ENCODE measurements at regions not wholly inside any gene's neighbourhood (a gene's known extent, or its start where the extent isn't known, plus 50 kb on each side); places are given as distances from the start of the nearest gene placed in this dataset.

DNA sequence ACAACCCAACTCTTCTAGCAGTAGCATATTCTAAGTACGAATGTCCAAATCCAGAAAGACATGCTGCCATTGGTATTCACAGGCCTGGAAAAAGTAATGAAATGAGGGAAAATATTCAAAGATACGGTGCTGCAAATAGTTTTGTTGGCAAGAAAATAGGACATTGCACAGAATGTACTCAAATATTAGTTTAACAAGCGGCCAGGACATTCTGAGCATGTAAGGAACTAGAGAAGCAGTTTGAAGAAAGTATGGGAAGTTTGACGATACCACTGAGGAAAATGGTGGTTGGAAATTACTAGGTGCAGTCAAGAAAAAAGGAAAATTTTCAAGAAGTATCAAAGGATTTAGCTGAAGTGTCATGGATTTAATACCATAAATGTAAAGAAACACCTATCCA lies 468.0 kb upstream of the GRIN3A start:
- 82 to 91% methylated on average over 4 of the region's 4 CpGs for WGBS, 2 donors (ENCODE audit: low coverage in 1 of 2)
- Histone ChIP-seq H3K36me3 (no peaks in the 10 kb centered on the region), H3K9me3 (no peaks in the 10 kb centered on the region), H3K4me3 (no peak overlapping the region), H3K27ac (no peak overlapping the region), H3K27me3 (no peaks in the 10 kb centered on the region), H3K4me1 (no peaks in the 10 kb centered on the region)
- intact Hi-C loops (cut with DNase I; ENCODE audit: low total_unique reads) (no loop called here), in situ Hi-C loops (cut with MboI; ENCODE audit: low pct_ligation_motif_present in 1 of 4, low pct_unique_long_range_greater_than_20kb in 1 of 4, low sequenced_read_pairs in 3 of 4) (loop anchor here in 1 of 4 donors (25.0 kb wide), 1 partner anchor 94 kb away; no protein-coding TSS in a partner anchor)
- TF ChIP-seq CTCF (IDR thresholded peaks at IDR 0.05), result no peak
- TF ChIP-seq POLR2AphosphoS5 (IDR thresholded peaks at IDR 0.05), result no peak
- no peak for TF ChIP-seq POLR2A (IDR thresholded peaks at IDR 0.05)
- no peak for TF ChIP-seq EP300 (IDR thresholded peaks at IDR 0.05; ENCODE audit: low read depth)
- DNase-seq, result no peak

DNA sequence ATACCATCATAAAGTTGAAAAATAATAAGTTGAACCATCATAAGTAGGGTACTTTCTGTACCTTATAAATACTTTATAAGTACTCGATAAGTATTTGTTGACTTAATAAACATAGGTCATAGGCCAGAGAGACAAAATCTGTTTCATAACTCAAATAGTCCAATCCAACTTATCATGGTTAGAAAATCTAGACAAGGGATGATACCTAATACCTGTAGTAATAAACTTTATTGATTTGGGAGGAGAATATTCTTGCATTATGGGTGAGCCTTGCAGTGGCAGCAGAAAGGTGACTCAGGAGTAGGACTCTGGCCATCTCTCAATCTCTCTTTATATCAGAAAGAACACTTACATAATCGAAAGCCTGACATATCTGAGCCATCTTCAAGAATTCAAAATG lies 466.8 kb upstream of the GRIN3A start:
- intact Hi-C loops (cut with DNase I; ENCODE audit: low total_unique reads), result no loop called here
- H3K4me1 ChIP-seq, result no peaks in the 10 kb centered on the region
- WGBS, 2 donors (ENCODE audit: low coverage in 1 of 2), result 81 to 88% methylated on average over 2 of the region's 2 CpGs
- no peak for TF ChIP-seq POLR2AphosphoS5 (IDR thresholded peaks at IDR 0.05)
- TF ChIP-seq POLR2A (IDR thresholded peaks at IDR 0.05), result no peak
- no peak for TF ChIP-seq EP300 (IDR thresholded peaks at IDR 0.05; ENCODE audit: low read depth)
- no peak for TF ChIP-seq CTCF (IDR thresholded peaks at IDR 0.05)
- no peak overlapping the region for H3K4me3 ChIP-seq
- no peaks in the 10 kb centered on the region for H3K36me3 ChIP-seq
- H3K27me3 ChIP-seq, result no peaks in the 10 kb centered on the region
- no peak overlapping the region for H3K27ac ChIP-seq
- no peaks in the 10 kb centered on the region for H3K9me3 ChIP-seq
- in situ Hi-C loops (cut with MboI; ENCODE audit: low pct_ligation_motif_present in 1 of 4, low pct_unique_long_range_greater_than_20kb in 1 of 4, low sequenced_read_pairs in 3 of 4), result loop anchor here in 1 of 4 donors (25.0 kb wide), 1 partner anchor 93 kb away; no protein-coding TSS in a partner anchor
- DNase-seq, result no peak

GRCh38 chr9:102202126-102202525 lies 463.7 kb upstream of the GRIN3A start:
- Histone ChIP-seq H3K4me1 (no peaks in the 10 kb centered on the region), H3K27me3 (no peaks in the 10 kb centered on the region), H3K27ac (no peak overlapping the region), H3K36me3 (no peaks in the 10 kb centered on the region), H3K9me3 (no peaks in the 10 kb centered on the region), H3K4me3 (no peak overlapping the region)
- in situ Hi-C loops (cut with MboI; ENCODE audit: low pct_ligation_motif_present in 1 of 4, low pct_unique_long_range_greater_than_20kb in 1 of 4, low sequenced_read_pairs in 3 of 4), result loop anchor here in 1 of 4 donors (25.0 kb wide), 1 partner anchor 90 kb away; no protein-coding TSS in a partner anchor
- no peak for DNase-seq
- TF ChIP-seq EP300 (IDR thresholded peaks at IDR 0.05; ENCODE audit: low read depth), result no peak
- no peak for TF ChIP-seq POLR2A (IDR thresholded peaks at IDR 0.05)
- no peak for TF ChIP-seq POLR2AphosphoS5 (IDR thresholded peaks at IDR 0.05)
- TF ChIP-seq CTCF (IDR thresholded peaks at IDR 0.05), result no peak
- WGBS, 2 donors (ENCODE audit: low coverage in 1 of 2), result 54 to 62% methylated on average over 1 of the region's 1 CpG
- intact Hi-C loops (cut with DNase I; ENCODE audit: low total_unique reads), result no loop called here

DNA sequence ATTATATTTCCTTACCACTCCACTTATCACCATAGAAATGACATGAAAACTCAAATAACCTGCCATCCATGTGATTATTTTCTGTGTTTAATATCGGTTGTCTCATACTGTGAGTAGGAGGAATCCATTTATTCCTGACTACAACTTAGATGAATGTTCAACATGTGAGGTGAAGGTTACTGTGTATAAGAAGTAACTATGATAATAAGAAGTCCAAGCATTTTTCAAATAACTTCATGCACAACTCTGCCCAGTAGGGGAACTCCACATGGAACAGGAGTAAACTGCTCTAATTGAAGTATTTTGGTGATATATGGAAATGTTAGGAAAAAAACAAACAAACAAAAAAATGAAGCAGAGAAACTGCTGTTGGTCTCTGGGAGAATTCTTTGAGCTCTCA lies 447.5 kb upstream of the GRIN3A start:
- no peaks in the 10 kb centered on the region for H3K36me3 ChIP-seq
- in situ Hi-C loops (cut with MboI; ENCODE audit: low pct_ligation_motif_present in 1 of 4, low pct_unique_long_range_greater_than_20kb in 1 of 4, low sequenced_read_pairs in 3 of 4) (no loop called here), intact Hi-C loops (cut with DNase I; ENCODE audit: low total_unique reads) (no loop called here)
- no peak overlapping the region for H3K27ac ChIP-seq
- H3K4me1 ChIP-seq, result no peaks in the 10 kb centered on the region
- no peak for DNase-seq
- no peaks in the 10 kb centered on the region for H3K27me3 ChIP-seq
- 63 to 69% methylated on average over 1 of the region's 1 CpG for WGBS, 2 donors (ENCODE audit: low coverage in 1 of 2)
- no peak overlapping the region for H3K4me3 ChIP-seq
- no peaks in the 10 kb centered on the region for H3K9me3 ChIP-seq
- no peak for TF ChIP-seq CTCF (IDR thresholded peaks at IDR 0.05)
- no peak for TF ChIP-seq POLR2A (IDR thresholded peaks at IDR 0.05)
- TF ChIP-seq POLR2AphosphoS5 (IDR thresholded peaks at IDR 0.05), result no peak
- no peak for TF ChIP-seq EP300 (IDR thresholded peaks at IDR 0.05; ENCODE audit: low read depth)

Measured in transverse colon (tissue), 4 donors.